ENCODE measurements at regions not wholly inside any gene's neighbourhood (a gene's known extent, or its start where the extent isn't known, plus 50 kb on each side); places are given as distances from the start of the nearest gene placed in this dataset.

GRCh38 chr2:129324349-129324748 lies 655.1 kb upstream of the RAB6C start:
- no peak for DNase-seq
- intact Hi-C loops (cut with micrococcal nuclease) = no loop called here
- peaks cover 1% of the 10 kb centered on the region for H3K9me3 Mint-ChIP-seq
- H3K27me3 Mint-ChIP-seq (ENCODE audit: low read depth) = no peaks in the 10 kb centered on the region
- no peak overlapping the region for H3K27ac Mint-ChIP-seq
- no peak overlapping the region for H3K4me3 Mint-ChIP-seq
- H3K36me3 Mint-ChIP-seq (ENCODE audit: low read depth) = no peaks in the 10 kb centered on the region
- CTCF ChIA-PET = no interaction called here
- H3K4me1 Mint-ChIP-seq (ENCODE audit: low read depth) = no peaks in the 10 kb centered on the region

- H3K36me3 Mint-ChIP-seq (ENCODE audit: low read depth) = no peaks in the 10 kb centered on the region
- intact Hi-C loops (cut with micrococcal nuclease) = no loop called here
- CTCF ChIA-PET = no interaction called here
- H3K27ac Mint-ChIP-seq = no peak overlapping the region
- H3K4me1 Mint-ChIP-seq (ENCODE audit: low read depth) = no peaks in the 10 kb centered on the region
- no peak overlapping the region for H3K4me3 Mint-ChIP-seq
- H3K9me3 Mint-ChIP-seq = peaks cover 2% of the 10 kb centered on the region
- DNase-seq = no peak
- H3K27me3 Mint-ChIP-seq (ENCODE audit: low read depth) = no peaks in the 10 kb centered on the region
Observed at GRCh38 chr2:129325151-129325550, 654.3 kb upstream of the RAB6C start.

GRCh38 chr2:129329574-129329973 lies 649.9 kb upstream of the RAB6C start:
- no peak overlapping the region for H3K4me3 Mint-ChIP-seq
- no peaks in the 10 kb centered on the region for H3K4me1 Mint-ChIP-seq (ENCODE audit: low read depth)
- H3K27ac Mint-ChIP-seq = no peak overlapping the region
- H3K27me3 Mint-ChIP-seq (ENCODE audit: low read depth) = no peaks in the 10 kb centered on the region
- H3K9me3 Mint-ChIP-seq = peaks cover 2% of the 10 kb centered on the region
- CTCF ChIA-PET = interaction anchor here (0.5 kb wide), 1 partner anchor 212 kb away, joined by 3 read pairs; no protein-coding TSS in a partner anchor
- intact Hi-C loops (cut with micrococcal nuclease) = no loop called here
- H3K36me3 Mint-ChIP-seq (ENCODE audit: low read depth) = no peaks in the 10 kb centered on the region
- no peak for DNase-seq

- Mint-ChIP-seq H3K4me1 (ENCODE audit: low read depth) (no peaks in the 10 kb centered on the region), H3K27ac (no peak overlapping the region), H3K36me3 (ENCODE audit: low read depth) (no peaks in the 10 kb centered on the region), H3K27me3 (ENCODE audit: low read depth) (no peaks in the 10 kb centered on the region), H3K9me3 (peaks cover 2% of the 10 kb centered on the region), H3K4me3 (no peak overlapping the region)
- CTCF ChIA-PET = no interaction called here
- intact Hi-C loops (cut with micrococcal nuclease) = no loop called here
- DNase-seq = no peak
Observed at GRCh38 chr2:129330504-129330903, 649.0 kb upstream of the RAB6C start.

GRCh38 chr2:129331638-129332037 lies 647.8 kb upstream of the RAB6C start:
- Mint-ChIP-seq H3K9me3 (peaks cover 5% of the 10 kb centered on the region), H3K4me1 (ENCODE audit: low read depth) (no peaks in the 10 kb centered on the region), H3K27me3 (ENCODE audit: low read depth) (no peaks in the 10 kb centered on the region), H3K36me3 (ENCODE audit: low read depth) (no peaks in the 10 kb centered on the region), H3K27ac (no peak overlapping the region), H3K4me3 (no peak overlapping the region)
- CTCF ChIA-PET = interaction anchor here (0.6 kb wide), 1 partner anchor 396 kb away, joined by 3 read pairs; no protein-coding TSS in a partner anchor
- intact Hi-C loops (cut with micrococcal nuclease) = no loop called here
- DNase-seq = no peak

- Mint-ChIP-seq H3K36me3 (ENCODE audit: low read depth) (no peaks in the 10 kb centered on the region), H3K4me3 (no peak overlapping the region), H3K27me3 (ENCODE audit: low read depth) (no peaks in the 10 kb centered on the region), H3K9me3 (peaks cover 8% of the 10 kb centered on the region), H3K27ac (no peak overlapping the region), H3K4me1 (ENCODE audit: low read depth) (no peaks in the 10 kb centered on the region)
- no peak for DNase-seq
- intact Hi-C loops (cut with micrococcal nuclease) = no loop called here
- CTCF ChIA-PET = no interaction called here
Observed at GRCh38 chr2:129334128-129334527, 645.3 kb upstream of the RAB6C start.

GRCh38 chr2:129334696-129335410 lies 644.6 kb upstream of the RAB6C start:
- intact Hi-C loops (cut with micrococcal nuclease) = no loop called here
- no peak overlapping the region for H3K4me3 Mint-ChIP-seq

GRCh38 chr2:129336276-129336675 lies 643.2 kb upstream of the RAB6C start:
- CTCF ChIA-PET = no interaction called here
- no peak overlapping the region for H3K27ac Mint-ChIP-seq
- H3K36me3 Mint-ChIP-seq (ENCODE audit: low read depth) = no peaks in the 10 kb centered on the region
- no peak for DNase-seq
- intact Hi-C loops (cut with micrococcal nuclease) = no loop called here
- no peak overlapping the region for H3K4me3 Mint-ChIP-seq
- no peaks in the 10 kb centered on the region for H3K27me3 Mint-ChIP-seq (ENCODE audit: low read depth)
- H3K4me1 Mint-ChIP-seq (ENCODE audit: low read depth) = no peaks in the 10 kb centered on the region
- H3K9me3 Mint-ChIP-seq = peaks cover 9% of the 10 kb centered on the region

More at GRCh38 chr2:129334696-129335410, 644.6 kb upstream of the RAB6C start:
- CTCF ChIA-PET = no interaction called here
- Mint-ChIP-seq H3K4me1 (ENCODE audit: low read depth) (no peaks in the 10 kb centered on the region), H3K36me3 (ENCODE audit: low read depth) (no peaks in the 10 kb centered on the region), H3K9me3 (peaks cover 6% of the 10 kb centered on the region), H3K27ac (no peak overlapping the region), H3K27me3 (ENCODE audit: low read depth) (no peaks in the 10 kb centered on the region)
- no peak for DNase-seq

GRCh38 chr2:129337076-129337475 lies 642.4 kb upstream of the RAB6C start:
- H3K27me3 Mint-ChIP-seq (ENCODE audit: low read depth) = peaks cover 2% of the 10 kb centered on the region
- no peaks in the 10 kb centered on the region for H3K36me3 Mint-ChIP-seq (ENCODE audit: low read depth)
- H3K9me3 Mint-ChIP-seq = peaks cover 13% of the 10 kb centered on the region
- no peak overlapping the region for H3K4me3 Mint-ChIP-seq
- H3K27ac Mint-ChIP-seq = no peak overlapping the region
- intact Hi-C loops (cut with micrococcal nuclease) = no loop called here
- DNase-seq = no peak
- CTCF ChIA-PET = no interaction called here
- H3K4me1 Mint-ChIP-seq (ENCODE audit: low read depth) = no peaks in the 10 kb centered on the region

GRCh38 chr2:129345540-129345939 lies 633.9 kb upstream of the RAB6C start:
- intact Hi-C loops (cut with micrococcal nuclease) = no loop called here
- Mint-ChIP-seq H3K36me3 (ENCODE audit: low read depth) (no peaks in the 10 kb centered on the region), H3K9me3 (peaks cover 7% of the 10 kb centered on the region), H3K4me3 (no peak overlapping the region), H3K27ac (no peak overlapping the region), H3K4me1 (ENCODE audit: low read depth) (no peaks in the 10 kb centered on the region), H3K27me3 (ENCODE audit: low read depth) (peaks cover 2% of the 10 kb centered on the region)
- no peak for DNase-seq
- CTCF ChIA-PET = interaction anchor here (0.6 kb wide), 1 partner anchor 988 kb away, joined by 3 read pairs; no protein-coding TSS in a partner anchor

- CTCF ChIA-PET = no interaction called here
- intact Hi-C loops (cut with micrococcal nuclease) = no loop called here
- no peak for DNase-seq
- Mint-ChIP-seq H3K27ac (no peak overlapping the region), H3K4me1 (ENCODE audit: low read depth) (no peaks in the 10 kb centered on the region), H3K36me3 (ENCODE audit: low read depth) (no peaks in the 10 kb centered on the region), H3K27me3 (ENCODE audit: low read depth) (no peaks in the 10 kb centered on the region), H3K9me3 (peaks cover 2% of the 10 kb centered on the region), H3K4me3 (no peak overlapping the region)
Observed at GRCh38 chr2:129347486-129348217, 631.8 kb upstream of the RAB6C start.

GRCh38 chr2:129354631-129355030 lies 624.8 kb upstream of the RAB6C start:
- no peak for DNase-seq
- Mint-ChIP-seq H3K36me3 (ENCODE audit: low read depth) (no peaks in the 10 kb centered on the region), H3K4me3 (no peak overlapping the region), H3K4me1 (ENCODE audit: low read depth) (no peaks in the 10 kb centered on the region), H3K27me3 (ENCODE audit: low read depth) (peaks cover 3% of the 10 kb centered on the region), H3K27ac (no peak overlapping the region), H3K9me3 (no peaks in the 10 kb centered on the region)
- CTCF ChIA-PET = no interaction called here
- intact Hi-C loops (cut with micrococcal nuclease) = no loop called here

- intact Hi-C loops (cut with micrococcal nuclease) = no loop called here
- CTCF ChIA-PET = interaction anchor here (0.6 kb wide), 1 partner anchor 46 kb away, joined by 3 read pairs; no protein-coding TSS in a partner anchor
- H3K4me3 Mint-ChIP-seq = no peak overlapping the region
- H3K27ac Mint-ChIP-seq = no peak overlapping the region
- H3K4me1 Mint-ChIP-seq (ENCODE audit: low read depth) = no peaks in the 10 kb centered on the region
- H3K36me3 Mint-ChIP-seq (ENCODE audit: low read depth) = no peaks in the 10 kb centered on the region
- DNase-seq = no peak
- peaks cover 3% of the 10 kb centered on the region for H3K27me3 Mint-ChIP-seq (ENCODE audit: low read depth)
- no peaks in the 10 kb centered on the region for H3K9me3 Mint-ChIP-seq
Observed at GRCh38 chr2:129361688-129362087, 617.8 kb upstream of the RAB6C start.

Measured in activated naive CD4-positive, alpha-beta T cell treated with anti-CD3 and anti-CD28 coated beads for 36 hours (primary cell).